HepG2 (cell line): ENCODE measurements at regions not wholly inside any gene's neighbourhood (a gene's known extent, or its start where the extent isn't known, plus 50 kb on each side); places are given as distances from the start of the nearest gene placed in this dataset.

Experiments
- ATAC-seq: fragments of 200-7000 bp; cut with Tn5 transposase; 3 replicates; pipeline ENCODE4 v1.9.1; 2020; ENCODE audit warnings: mild to moderate bottlenecking, moderate library complexity
- BruUV-seq: library from RNA; stranded (reverse); fragments of 400-500 nt; replicated peaks from 2 replicates; lab custom pipeline; 2021; lab: Mats Ljungman, UMichigan
- CTCF ChIA-PET: fragments of 300-600 bp; formaldehyde crosslinking; extraction: SDS; loops from one replicate; lab custom pipeline; 2021; ENCODE audit warnings: low total read pairs, inconsistent platforms, low intra/inter-chr PET ratio; lab: Yijun Ruan, JAX
- POLR2A ChIA-PET: fragments of 350-600 bp; sonication (Branson Sonifier 250); formaldehyde crosslinking; loops from one replicate; lab custom pipeline; 2020; ENCODE audit warnings: antibody characterized with exemption, inconsistent platforms; lab: Yijun Ruan, JAX
- DNase-seq: peaks from one replicate; pipeline ENCODE4 v3.0.0-alpha.2; 2015; ENCODE audit warnings: low spot score
- FAIRE-seq: peaks from 3 replicates; lab custom pipeline; 2011; peaks lifted over from hg19 to GRCh38; lab: Jason Lieb, UNC
- H2AFZ ChIP-seq: one replicate; pipeline ENCODE4 v1.6.1; 2011; ENCODE audit warnings: low read length, inconsistent platforms
- H3K27ac ChIP-seq: fragments of 300-600 bp; 3 replicates; pipeline ENCODE4 v1.8.0; 2011; ENCODE audit warnings: mixed run types, mild to moderate bottlenecking, mixed read lengths, low read length, inconsistent platforms; ENCODE audit not compliant: insufficient read depth; ENCODE audit errors: extremely low read length
- H3K27me3 ChIP-seq, 2 experiments: fragments of 200-600 bp in 1 of 2; 2 replicates in 1 of 2; 3 replicates in 1 of 2; pipeline versions ENCODE4 v1.6.0 to v1.8.0; 2011; ENCODE audit warnings: low read length in 2 of 2, mild to moderate bottlenecking in 2 of 2, moderate library complexity in 2 of 2, inconsistent platforms in 1 of 2; ENCODE audit not compliant: insufficient read depth in 2 of 2, control insufficient read depth in 1 of 2
- H3K36me3 ChIP-seq, 2 experiments: fragments of 200-600 bp in 1 of 2; replicated peaks in 1 of 2; 2 replicates in 1 of 2; 3 replicates in 1 of 2; pipeline versions ENCODE4 v1.5.1 to v1.8.0; 2011; ENCODE audit warnings: low read length in 2 of 2, inconsistent platforms in 1 of 2; ENCODE audit not compliant: insufficient read depth in 2 of 2, control insufficient read depth in 1 of 2
- H3K4me1 ChIP-seq: 2 replicates; pipeline ENCODE4 v1.5.1; 2012; ENCODE audit warnings: low read length, inconsistent platforms; ENCODE audit not compliant: insufficient read depth
- H3K4me2 ChIP-seq: 2 replicates; pipeline ENCODE4 v1.6.0; 2011; ENCODE audit warnings: low read depth, low read length, inconsistent platforms
- H3K4me3 ChIP-seq, 3 experiments: fragments of 200-600 bp in 1 of 3; sonication (generic), shearing (Covaris generic) in 1 of 3; replicated peaks in 1 of 3; 2 replicates each; pipeline ENCODE4 v1.5.1; 2011 to 2016; ENCODE audit warnings: low read length in 3 of 3, inconsistent platforms in 2 of 3, low read depth in 2 of 3, mild to moderate bottlenecking in 2 of 3, control low read depth in 1 of 3, mixed read lengths in 1 of 3; ENCODE audit not compliant: insufficient read depth in 1 of 3
- H3K79me2 ChIP-seq: one replicate; pipeline ENCODE4 v1.6.1; 2011; ENCODE audit warnings: low read length, inconsistent platforms; ENCODE audit not compliant: insufficient read depth
- H3K9ac ChIP-seq: 2 replicates; pipeline ENCODE4 v1.6.0; 2011; ENCODE audit warnings: mild to moderate bottlenecking, low read depth, low read length, inconsistent platforms; ENCODE audit not compliant: insufficient read depth
- H3K9me3 ChIP-seq: 2 replicates; pipeline ENCODE4 v1.5.1; 2012; ENCODE audit warnings: mild to moderate bottlenecking, low read length
- H4K20me1 ChIP-seq: 2 replicates; pipeline ENCODE4 v1.6.0; 2011; ENCODE audit warnings: inconsistent platforms, mild to moderate bottlenecking, low read length, moderate library complexity; ENCODE audit not compliant: insufficient read depth
- GFI1 ChIP-seq: sonication (generic); formaldehyde crosslinking; IDR thresholded peaks from 2 replicates; pipeline ENCODE4 v1.5.0; 2020; ENCODE audit warnings: missing genetic modification reagents, mild to moderate bottlenecking, borderline replicate concordance
- IRF2 ChIP-seq: IDR thresholded peaks from 2 replicates; pipeline ENCODE4 v1.6.1; 2018; ENCODE audit warnings: missing genetic modification reagents, missing compliant biosample characterization
- JDP2 ChIP-seq: sonication (generic); formaldehyde crosslinking; IDR thresholded peaks from 2 replicates; pipeline ENCODE4 v1.8.1; 2022; ENCODE audit warnings: missing genetic modification reagents, borderline replicate concordance
- KDM5B ChIP-seq: sonication (generic); formaldehyde crosslinking; IDR thresholded peaks from 2 replicates; pipeline ENCODE4 v1.4.0; 2020; ENCODE audit warnings: missing genetic modification reagents, mild to moderate bottlenecking, borderline replicate concordance
- KLF15 ChIP-seq: sonication (generic); formaldehyde crosslinking; IDR thresholded peaks from 2 replicates; pipeline ENCODE4 v1.8.1; 2023; ENCODE audit warnings: borderline replicate concordance, mild to moderate bottlenecking, inconsistent platforms, missing genetic modification reagents, mixed read lengths
- MAFF ChIP-seq: IDR thresholded peaks from 2 replicates; pipeline ENCODE4 v1.6.1; 2011; ENCODE audit warnings: low read depth, low read length, improper control_type of control experiment
- MTA3 ChIP-seq: sonication (generic); formaldehyde crosslinking; IDR thresholded peaks from 2 replicates; pipeline ENCODE4 v1.4.0; 2020; ENCODE audit warnings: missing genetic modification reagents
- MTF1 ChIP-seq: sonication (generic); formaldehyde crosslinking; IDR thresholded peaks from 2 replicates; pipeline ENCODE4 v1.5.0; 2020; ENCODE audit warnings: missing genetic modification reagents
- PAF1 ChIP-seq: IDR thresholded peaks from 2 replicates; pipeline ENCODE4 v1.6.1; 2016; ENCODE audit warnings: missing genetic modification reagents, missing compliant biosample characterization
- SCMH1 ChIP-seq: sonication (generic); formaldehyde crosslinking; IDR thresholded peaks from 2 replicates; pipeline ENCODE4 v1.9.0; 2021; ENCODE audit warnings: missing genetic modification reagents, mild to moderate bottlenecking, borderline replicate concordance
- SP2 ChIP-seq: sonication (generic); formaldehyde crosslinking; IDR thresholded peaks from 2 replicates; pipeline ENCODE4 v1.5.1; 2020; ENCODE audit warnings: mild to moderate bottlenecking, missing genetic modification reagents
- ZFYVE20 ChIP-seq: sonication (generic); formaldehyde crosslinking; IDR thresholded peaks from 2 replicates; pipeline ENCODE4 v1.8.0; 2023; ENCODE audit warnings: low read depth, mild to moderate bottlenecking, moderate library complexity, missing genetic modification reagents, borderline replicate concordance
- ZNF136 ChIP-seq: sonication (generic); formaldehyde crosslinking; IDR thresholded peaks from 2 replicates; pipeline ENCODE4 v1.8.1; 2022; ENCODE audit warnings: low read depth, mild to moderate bottlenecking, moderate library complexity, missing genetic modification reagents
- ZSCAN20 ChIP-seq: sonication (generic); formaldehyde crosslinking; IDR thresholded peaks from 2 replicates; pipeline ENCODE4 v1.4.0; 2020; ENCODE audit warnings: missing genetic modification reagents, mild to moderate bottlenecking, borderline replicate concordance
- WGBS: methylation state at CpG from one replicate; pipeline ENCODE4 v1.1.6; 2017; ENCODE audit warnings: low lambda C conversion rate; 5-methylcytosine and 5-hydroxymethylcytosine counted together
- in situ Hi-C: cut with HindIII; loops from 2 replicates; pipeline ENCODE4 v1.10.0; 2017; ENCODE audit warnings: low pct_unique_long_range_greater_than_20kb; ENCODE audit not compliant: extremely low pct_ligation_motif_present
- intact Hi-C: fragments of 100-400 bp; cut with micrococcal nuclease; formaldehyde crosslinking; loops from one replicate; pipeline ENCODE4 v1.10.0; 2022; ENCODE audit not compliant: unreplicated experiment
- TF ChIP-seq, protein P1 (sequence below): sonication (generic); formaldehyde crosslinking; IDR thresholded peaks from 2 replicates; pipeline ENCODE4 v1.4.0; 2020; ENCODE audit warnings: missing genetic modification reagents
- TF ChIP-seq, protein P2 (sequence below): sonication (generic); formaldehyde crosslinking; IDR thresholded peaks from 2 replicates; pipeline ENCODE4 v1.4.0; 2020; ENCODE audit warnings: missing genetic modification reagents
- TF ChIP-seq, protein P3 (sequence below): sonication (generic); formaldehyde crosslinking; IDR thresholded peaks from 2 replicates; pipeline ENCODE4 v1.9.0; 2021; ENCODE audit warnings: missing genetic modification reagents, mild to moderate bottlenecking, borderline replicate concordance

DNA sequence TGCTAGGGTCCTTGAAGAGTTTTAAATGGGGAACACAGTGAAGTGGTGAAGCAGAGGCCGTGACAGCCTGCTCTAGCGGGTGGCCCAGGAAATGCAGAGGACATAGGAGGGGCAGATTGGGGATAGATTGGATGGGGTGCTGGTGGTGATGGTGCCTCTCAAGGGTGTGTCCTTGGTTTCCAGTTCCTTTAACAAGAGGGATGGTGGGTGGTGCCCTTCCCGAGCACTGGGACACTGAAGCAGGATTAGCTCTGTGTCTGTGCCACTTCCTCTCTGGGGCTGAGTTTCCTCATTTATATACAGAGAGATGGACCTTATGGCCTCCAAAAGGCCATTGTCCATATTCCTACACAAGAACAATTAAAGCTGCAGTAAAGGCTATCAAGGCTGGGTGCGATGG, 285.5 kb downstream of the TCF7L2 start:
- H4K20me1 ChIP-seq = no peaks in the 10 kb centered on the region
- no peak overlapping the region for H3K27ac ChIP-seq
- no peak overlapping the region for H2AFZ ChIP-seq
- 87% methylated on average over 3 of the region's 4 CpGs for WGBS
- FAIRE-seq = no peak
- intact Hi-C loops = no loop called here
- no peaks in the 10 kb centered on the region for H3K36me3 ChIP-seq
- H3K79me2 ChIP-seq = no peaks in the 10 kb centered on the region
- peaks cover 1 to 11% of the 10 kb centered on the region in 2 experiments; a peak in 2 of 5 replicates for H3K27me3 ChIP-seq
- POLR2A ChIA-PET = no interaction called here
- ATAC-seq = no peak
- DNase-seq = no peak
- no peak for TF ChIP-seq KDM5B (CRISPR knock-in tag)
- TF ChIP-seq, protein P1, sequence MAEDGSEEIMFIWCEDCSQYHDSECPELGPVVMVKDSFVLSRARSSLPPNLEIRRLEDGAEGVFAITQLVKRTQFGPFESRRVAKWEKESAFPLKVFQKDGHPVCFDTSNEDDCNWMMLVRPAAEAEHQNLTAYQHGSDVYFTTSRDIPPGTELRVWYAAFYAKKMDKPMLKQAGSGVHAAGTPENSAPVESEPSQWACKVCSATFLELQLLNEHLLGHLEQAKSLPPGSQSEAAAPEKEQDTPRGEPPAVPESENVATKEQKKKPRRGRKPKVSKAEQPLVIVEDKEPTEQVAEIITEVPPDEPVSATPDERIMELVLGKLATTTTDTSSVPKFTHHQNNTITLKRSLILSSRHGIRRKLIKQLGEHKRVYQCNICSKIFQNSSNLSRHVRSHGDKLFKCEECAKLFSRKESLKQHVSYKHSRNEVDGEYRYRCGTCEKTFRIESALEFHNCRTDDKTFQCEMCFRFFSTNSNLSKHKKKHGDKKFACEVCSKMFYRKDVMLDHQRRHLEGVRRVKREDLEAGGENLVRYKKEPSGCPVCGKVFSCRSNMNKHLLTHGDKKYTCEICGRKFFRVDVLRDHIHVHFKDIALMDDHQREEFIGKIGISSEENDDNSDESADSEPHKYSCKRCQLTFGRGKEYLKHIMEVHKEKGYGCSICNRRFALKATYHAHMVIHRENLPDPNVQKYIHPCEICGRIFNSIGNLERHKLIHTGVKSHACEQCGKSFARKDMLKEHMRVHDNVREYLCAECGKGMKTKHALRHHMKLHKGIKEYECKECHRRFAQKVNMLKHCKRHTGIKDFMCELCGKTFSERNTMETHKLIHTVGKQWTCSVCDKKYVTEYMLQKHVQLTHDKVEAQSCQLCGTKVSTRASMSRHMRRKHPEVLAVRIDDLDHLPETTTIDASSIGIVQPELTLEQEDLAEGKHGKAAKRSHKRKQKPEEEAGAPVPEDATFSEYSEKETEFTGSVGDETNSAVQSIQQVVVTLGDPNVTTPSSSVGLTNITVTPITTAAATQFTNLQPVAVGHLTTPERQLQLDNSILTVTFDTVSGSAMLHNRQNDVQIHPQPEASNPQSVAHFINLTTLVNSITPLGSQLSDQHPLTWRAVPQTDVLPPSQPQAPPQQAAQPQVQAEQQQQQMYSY (CRISPR knock-in tag) = no peak
- TF ChIP-seq ZNF136 (CRISPR knock-in tag) = no peak
- TF ChIP-seq SP2 (CRISPR knock-in tag) = no peak
- no peak for TF ChIP-seq IRF2 (CRISPR knock-in tag)
- TF ChIP-seq ZSCAN20 (CRISPR knock-in tag) = no peak
- no peak for TF ChIP-seq MAFF
- TF ChIP-seq KLF15 (CRISPR knock-in tag) = no peak
- no peak for TF ChIP-seq JDP2
- TF ChIP-seq ZFYVE20 (CRISPR knock-in tag) = no peak
- TF ChIP-seq GFI1 (CRISPR knock-in tag) = no peak
- TF ChIP-seq PAF1 (CRISPR knock-in tag) = no peak
- TF ChIP-seq, protein P2, sequence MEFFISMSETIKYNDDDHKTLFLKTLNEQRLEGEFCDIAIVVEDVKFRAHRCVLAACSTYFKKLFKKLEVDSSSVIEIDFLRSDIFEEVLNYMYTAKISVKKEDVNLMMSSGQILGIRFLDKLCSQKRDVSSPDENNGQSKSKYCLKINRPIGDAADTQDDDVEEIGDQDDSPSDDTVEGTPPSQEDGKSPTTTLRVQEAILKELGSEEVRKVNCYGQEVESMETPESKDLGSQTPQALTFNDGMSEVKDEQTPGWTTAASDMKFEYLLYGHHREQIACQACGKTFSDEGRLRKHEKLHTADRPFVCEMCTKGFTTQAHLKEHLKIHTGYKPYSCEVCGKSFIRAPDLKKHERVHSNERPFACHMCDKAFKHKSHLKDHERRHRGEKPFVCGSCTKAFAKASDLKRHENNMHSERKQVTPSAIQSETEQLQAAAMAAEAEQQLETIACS = no peak
- TF ChIP-seq, protein P3, sequence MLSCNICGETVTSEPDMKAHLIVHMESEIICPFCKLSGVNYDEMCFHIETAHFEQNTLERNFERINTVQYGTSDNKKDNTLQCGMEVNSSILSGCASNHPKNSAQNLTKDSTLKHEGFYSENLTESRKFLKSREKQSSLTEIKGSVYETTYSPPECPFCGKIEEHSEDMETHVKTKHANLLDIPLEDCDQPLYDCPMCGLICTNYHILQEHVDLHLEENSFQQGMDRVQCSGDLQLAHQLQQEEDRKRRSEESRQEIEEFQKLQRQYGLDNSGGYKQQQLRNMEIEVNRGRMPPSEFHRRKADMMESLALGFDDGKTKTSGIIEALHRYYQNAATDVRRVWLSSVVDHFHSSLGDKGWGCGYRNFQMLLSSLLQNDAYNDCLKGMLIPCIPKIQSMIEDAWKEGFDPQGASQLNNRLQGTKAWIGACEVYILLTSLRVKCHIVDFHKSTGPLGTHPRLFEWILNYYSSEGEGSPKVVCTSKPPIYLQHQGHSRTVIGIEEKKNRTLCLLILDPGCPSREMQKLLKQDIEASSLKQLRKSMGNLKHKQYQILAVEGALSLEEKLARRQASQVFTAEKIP (CRISPR knock-in tag) = no peak
- TF ChIP-seq SCMH1 (CRISPR knock-in tag) = no peak
- TF ChIP-seq MTA3 (CRISPR knock-in tag) = no peak
- no peak for TF ChIP-seq MTF1
- TF ChIP-seq, all 625 proteins: peak for 0
- CTCF ChIA-PET = no interaction called here
- Histone ChIP-seq H3K4me3 (no peak overlapping the region), H3K4me2 (no peak overlapping the region), H3K4me1 (no peaks in the 10 kb centered on the region), H3K9ac (no peak overlapping the region), H3K9me3 (no peaks in the 10 kb centered on the region)
- in situ Hi-C loops = no loop called here
- no TSS peak for BruUV-seq
